ENCODE measurements at regions not wholly inside any gene's neighbourhood (a gene's known extent, or its start where the extent isn't known, plus 50 kb on each side); places are given as distances from the start of the nearest gene placed in this dataset.

DNA sequence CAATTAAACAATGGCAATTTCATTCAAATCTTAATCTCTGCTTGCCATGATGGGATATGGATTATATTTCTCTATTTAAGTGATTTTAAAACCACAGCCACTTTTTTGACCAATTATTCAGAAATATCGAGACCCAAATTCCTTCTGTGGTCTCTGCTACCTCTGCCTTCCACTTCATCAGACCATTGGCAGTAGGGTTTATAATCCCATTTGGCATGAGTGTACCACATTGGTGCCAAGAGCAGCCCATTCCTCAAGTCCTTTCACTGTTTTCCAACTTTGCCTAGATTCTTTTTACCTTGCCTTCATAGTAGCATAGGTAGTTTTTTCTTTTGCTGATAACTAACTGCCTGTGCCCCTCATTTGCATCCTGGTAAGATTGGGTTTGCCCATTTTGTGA is 319.9 kb downstream of the ARL4A start:
- Histone ChIP-seq H3K4me1 (replicated peaks in 1 of 2) (no peaks in the 10 kb centered on the region), H3K9me3 (replicated peaks in 1 of 3) (no peaks in the 10 kb centered on the region), H3K27me3 (no peaks in the 10 kb centered on the region), H3K36me3 (replicated peaks in 1 of 2) (no peaks in the 10 kb centered on the region), H3K4me3 (no peak overlapping the region), H3K27ac (no peak overlapping the region)
- no peak for DNase-seq
- no peak for TF ChIP-seq POLR2A (IDR thresholded peaks at IDR 0.05)
- TF ChIP-seq, protein P1, sequence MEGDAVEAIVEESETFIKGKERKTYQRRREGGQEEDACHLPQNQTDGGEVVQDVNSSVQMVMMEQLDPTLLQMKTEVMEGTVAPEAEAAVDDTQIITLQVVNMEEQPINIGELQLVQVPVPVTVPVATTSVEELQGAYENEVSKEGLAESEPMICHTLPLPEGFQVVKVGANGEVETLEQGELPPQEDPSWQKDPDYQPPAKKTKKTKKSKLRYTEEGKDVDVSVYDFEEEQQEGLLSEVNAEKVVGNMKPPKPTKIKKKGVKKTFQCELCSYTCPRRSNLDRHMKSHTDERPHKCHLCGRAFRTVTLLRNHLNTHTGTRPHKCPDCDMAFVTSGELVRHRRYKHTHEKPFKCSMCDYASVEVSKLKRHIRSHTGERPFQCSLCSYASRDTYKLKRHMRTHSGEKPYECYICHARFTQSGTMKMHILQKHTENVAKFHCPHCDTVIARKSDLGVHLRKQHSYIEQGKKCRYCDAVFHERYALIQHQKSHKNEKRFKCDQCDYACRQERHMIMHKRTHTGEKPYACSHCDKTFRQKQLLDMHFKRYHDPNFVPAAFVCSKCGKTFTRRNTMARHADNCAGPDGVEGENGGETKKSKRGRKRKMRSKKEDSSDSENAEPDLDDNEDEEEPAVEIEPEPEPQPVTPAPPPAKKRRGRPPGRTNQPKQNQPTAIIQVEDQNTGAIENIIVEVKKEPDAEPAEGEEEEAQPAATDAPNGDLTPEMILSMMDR (IDR thresholded peaks at IDR 0.05) = no peak
- 76 to 87% (median 77%) methylated on average over 1 of the region's 1 CpG for WGBS, 4 donors
- intact Hi-C loops (cut with DNase I) = no loop called here

DNA sequence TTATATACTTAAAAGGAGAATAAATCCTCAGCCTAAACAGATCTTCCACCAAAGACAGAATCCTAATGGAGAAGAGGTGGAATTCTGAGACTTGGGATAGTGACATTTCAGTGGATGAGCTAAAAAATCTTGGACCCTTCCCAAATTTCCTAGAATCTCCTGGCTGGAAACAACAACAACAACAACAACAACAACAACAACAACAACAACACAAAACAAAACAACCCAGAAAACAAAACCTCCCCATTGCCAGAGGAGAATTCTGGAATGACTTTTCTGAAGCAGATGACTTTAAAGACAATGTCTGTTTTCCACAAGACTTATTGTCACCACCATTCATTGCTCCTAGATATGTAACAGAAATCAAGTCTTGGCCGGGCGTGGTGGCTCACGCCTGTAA is 322.1 kb downstream of the ARL4A start:
- no peak overlapping the region for H3K27ac ChIP-seq
- intact Hi-C loops (cut with DNase I) = no loop called here
- H3K36me3 ChIP-seq (replicated peaks in 1 of 2) = no peaks in the 10 kb centered on the region
- DNase-seq = no peak
- WGBS, 4 donors = 86 to 95% (median 90%) methylated on average over 3 of the region's 3 CpGs
- no peak overlapping the region for H3K4me3 ChIP-seq
- no peaks in the 10 kb centered on the region for H3K4me1 ChIP-seq (replicated peaks in 1 of 2)
- H3K9me3 ChIP-seq (replicated peaks in 1 of 3) = no peaks in the 10 kb centered on the region
- TF ChIP-seq POLR2A (IDR thresholded peaks at IDR 0.05) = no peak
- H3K27me3 ChIP-seq = no peaks in the 10 kb centered on the region

DNA sequence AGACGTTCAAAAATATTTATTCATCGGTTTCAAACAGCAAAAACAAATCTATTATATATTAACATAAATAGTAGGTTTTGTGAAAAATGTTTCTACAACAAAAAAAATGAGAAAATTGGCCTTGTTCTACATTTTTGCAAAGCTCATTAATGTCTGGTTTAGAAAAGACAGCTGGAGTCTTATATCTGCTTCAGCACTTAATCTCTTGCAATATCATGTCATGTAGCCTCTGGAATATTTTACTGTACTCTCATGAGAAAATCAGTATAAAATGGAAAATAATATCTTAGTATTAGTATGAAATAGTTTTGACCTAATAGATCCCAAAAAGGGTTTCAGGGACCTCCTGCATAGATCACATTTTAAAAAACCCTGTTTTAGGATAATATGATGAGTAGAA is 326.6 kb downstream of the ARL4A start:
- no peak overlapping the region for H3K27ac ChIP-seq
- intact Hi-C loops (cut with DNase I) = no loop called here
- no peak overlapping the region for H3K4me3 ChIP-seq
- H3K4me1 ChIP-seq (replicated peaks in 1 of 2) = no peaks in the 10 kb centered on the region
- H3K27me3 ChIP-seq = no peaks in the 10 kb centered on the region
- H3K9me3 ChIP-seq (replicated peaks in 1 of 3) = no peaks in the 10 kb centered on the region
- H3K36me3 ChIP-seq (replicated peaks in 1 of 2) = no peaks in the 10 kb centered on the region
- DNase-seq = no peak
- 62 to 67% (median 66%) methylated on average over 2 of the region's 2 CpGs for WGBS, 4 donors
- TF ChIP-seq, protein P1 (IDR thresholded peaks at IDR 0.05) = no peak
- no peak for TF ChIP-seq POLR2A (IDR thresholded peaks at IDR 0.05)

DNA sequence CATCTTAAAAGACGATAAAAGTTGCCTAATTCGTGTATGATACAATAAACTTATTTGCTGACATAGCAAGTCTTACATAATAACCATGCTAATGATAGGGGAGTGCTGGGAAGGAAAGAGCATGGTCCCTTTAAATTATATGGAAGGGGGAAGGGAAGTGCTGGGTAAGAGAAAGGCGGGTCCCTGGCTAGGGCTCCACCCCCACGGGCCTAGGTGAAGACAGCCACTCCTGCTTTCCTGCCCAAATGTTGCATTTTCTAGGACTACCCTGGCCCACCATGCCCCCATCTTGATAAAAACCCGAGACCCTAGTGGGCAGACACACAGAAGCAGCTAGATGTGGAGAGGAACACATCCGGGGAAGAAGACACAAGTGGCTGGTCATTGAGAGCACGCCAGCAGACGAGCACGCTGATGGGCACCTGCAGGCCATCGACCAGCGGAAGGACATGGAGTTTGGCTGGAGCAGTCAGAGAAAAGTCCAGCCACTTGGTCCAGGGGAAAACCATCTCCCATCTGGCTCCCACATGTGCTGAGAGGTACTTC is 328.7 kb downstream of the ARL4A start:
- H3K27ac ChIP-seq = no peak overlapping the region
- no peak for DNase-seq
- no peaks in the 10 kb centered on the region for H3K4me1 ChIP-seq (replicated peaks in 1 of 2)
- no peaks in the 10 kb centered on the region for H3K27me3 ChIP-seq
- H3K4me3 ChIP-seq = no peak overlapping the region
- TF ChIP-seq, protein P1 (IDR thresholded peaks at IDR 0.05) = no peak
- no peak for TF ChIP-seq POLR2A (IDR thresholded peaks at IDR 0.05)
- no peaks in the 10 kb centered on the region for H3K36me3 ChIP-seq (replicated peaks in 1 of 2)
- intact Hi-C loops (cut with DNase I) = no loop called here
- H3K9me3 ChIP-seq (replicated peaks in 1 of 3) = no peaks in the 10 kb centered on the region
- 87 to 91% (median 89%) methylated on average over 11 of the region's 11 CpGs for WGBS, 4 donors

DNA sequence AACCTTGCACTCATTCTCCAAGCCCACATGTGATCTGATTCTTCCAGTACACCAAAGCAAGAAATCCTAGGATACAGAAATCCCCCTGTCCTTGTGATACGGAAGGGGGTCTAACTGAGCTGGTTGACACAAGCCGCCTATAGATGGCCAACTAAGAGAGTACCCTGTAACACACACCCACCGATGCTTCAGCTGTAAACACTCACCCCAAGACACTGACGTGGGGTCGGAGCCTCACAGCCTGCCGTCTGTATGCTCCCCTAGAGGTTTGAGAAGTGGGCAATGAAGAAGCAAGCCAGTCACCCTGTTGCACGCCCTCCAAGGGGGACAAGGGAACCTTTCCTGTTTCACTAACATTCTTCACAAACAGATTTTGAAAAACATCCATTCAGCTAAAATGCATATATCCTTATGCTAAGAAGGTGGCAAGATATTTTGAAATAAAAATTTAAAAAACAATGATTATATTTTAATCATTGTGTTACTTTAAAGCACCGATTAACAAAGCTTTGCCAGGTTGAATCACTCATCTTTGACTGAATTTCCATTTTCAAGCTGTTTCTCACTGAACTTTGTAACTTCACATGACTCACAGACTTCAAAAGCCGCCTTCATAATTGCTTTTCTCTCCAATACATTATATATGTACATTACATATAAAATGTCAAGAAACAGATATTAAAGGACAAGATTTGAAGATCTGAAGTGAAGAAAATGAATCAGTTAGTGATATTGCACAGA is 329.3 kb downstream of the ARL4A start:
- intact Hi-C loops (cut with DNase I) = no loop called here
- no peak overlapping the region for H3K4me3 ChIP-seq
- DNase-seq = no peak
- H3K4me1 ChIP-seq (replicated peaks in 1 of 2) = no peaks in the 10 kb centered on the region
- no peaks in the 10 kb centered on the region for H3K36me3 ChIP-seq (replicated peaks in 1 of 2)
- H3K27me3 ChIP-seq = no peaks in the 10 kb centered on the region
- TF ChIP-seq, protein P1 (IDR thresholded peaks at IDR 0.05) = no peak
- no peak for TF ChIP-seq POLR2A (IDR thresholded peaks at IDR 0.05)
- WGBS, 4 donors = 74 to 83% (median 78%) methylated on average over 7 to 9 of the region's 9 CpGs
- H3K27ac ChIP-seq = no peak overlapping the region
- no peaks in the 10 kb centered on the region for H3K9me3 ChIP-seq (replicated peaks in 1 of 3)
